ENCODE measurements at regions not wholly inside any gene's neighbourhood (a gene's known extent, or its start where the extent isn't known, plus 50 kb on each side); places are given as distances from the start of the nearest gene placed in this dataset.

GRCh38 chr7:33764752-33765451 lies 140.4 kb upstream of the BMPER start:
- TF ChIP-seq POLR2A (IDR thresholded peaks at IDR 0.05): no peak
- TF ChIP-seq, protein P1, sequence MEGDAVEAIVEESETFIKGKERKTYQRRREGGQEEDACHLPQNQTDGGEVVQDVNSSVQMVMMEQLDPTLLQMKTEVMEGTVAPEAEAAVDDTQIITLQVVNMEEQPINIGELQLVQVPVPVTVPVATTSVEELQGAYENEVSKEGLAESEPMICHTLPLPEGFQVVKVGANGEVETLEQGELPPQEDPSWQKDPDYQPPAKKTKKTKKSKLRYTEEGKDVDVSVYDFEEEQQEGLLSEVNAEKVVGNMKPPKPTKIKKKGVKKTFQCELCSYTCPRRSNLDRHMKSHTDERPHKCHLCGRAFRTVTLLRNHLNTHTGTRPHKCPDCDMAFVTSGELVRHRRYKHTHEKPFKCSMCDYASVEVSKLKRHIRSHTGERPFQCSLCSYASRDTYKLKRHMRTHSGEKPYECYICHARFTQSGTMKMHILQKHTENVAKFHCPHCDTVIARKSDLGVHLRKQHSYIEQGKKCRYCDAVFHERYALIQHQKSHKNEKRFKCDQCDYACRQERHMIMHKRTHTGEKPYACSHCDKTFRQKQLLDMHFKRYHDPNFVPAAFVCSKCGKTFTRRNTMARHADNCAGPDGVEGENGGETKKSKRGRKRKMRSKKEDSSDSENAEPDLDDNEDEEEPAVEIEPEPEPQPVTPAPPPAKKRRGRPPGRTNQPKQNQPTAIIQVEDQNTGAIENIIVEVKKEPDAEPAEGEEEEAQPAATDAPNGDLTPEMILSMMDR (IDR thresholded peaks at IDR 0.05): no peak

All from esophagus squamous epithelium (tissue), 4 donors.